IMR-90 (cell line): ENCODE measurements at regions not wholly inside any gene's neighbourhood (a gene's known extent, or its start where the extent isn't known, plus 50 kb on each side); places are given as distances from the start of the nearest gene placed in this dataset.

Source experiments
- ATAC-seq: fragments of 200-7000 bp; cut with Tn5 transposase; 2 replicates; pipeline ENCODE4 v1.9.1; 2020; ENCODE audit warnings: low read depth, mild to moderate bottlenecking, moderate library complexity
- BruUV-seq: library from RNA; stranded (reverse); fragments of 400-500 nt; replicated peaks from 2 replicates; lab custom pipeline; 2021; lab: Mats Ljungman, UMichigan
- CTCF ChIA-PET: fragments of 300-600 bp; formaldehyde crosslinking; extraction: SDS; loops from one replicate; lab custom pipeline; 2021; ENCODE audit warnings: antibody characterized with exemption; lab: Yijun Ruan, JAX
- POLR2A ChIA-PET: fragments of 300-600 bp; sonication (Branson Sonifier 250); formaldehyde crosslinking; loops from one replicate; lab custom pipeline; 2022; ENCODE audit warnings: antibody characterized with exemption; ENCODE audit not compliant: unreplicated experiment; lab: Charles Lee
- DNase-seq: peaks from one replicate; pipeline ENCODE4 v3.0.0; 2013
- H2AFZ ChIP-seq: replicated peaks from 2 replicates; pipeline ENCODE3; 2013; ENCODE audit warnings: low read length, mild to moderate bottlenecking; ENCODE audit not compliant: poor library complexity
- H2AK5ac ChIP-seq: 2 replicates; pipeline ENCODE4 v1.6.1; 2013; ENCODE audit warnings: low read depth, low read length, inconsistent platforms
- H2AK9ac ChIP-seq: replicated peaks from 2 replicates; pipeline ENCODE3; 2013; ENCODE audit warnings: mild to moderate bottlenecking, low read depth, low read length, moderate library complexity; ENCODE audit not compliant: poor library complexity
- H2BK120ac ChIP-seq: 2 replicates; pipeline ENCODE4 v1.6.1; 2013; ENCODE audit warnings: low read depth, low read length, inconsistent platforms
- H2BK15ac ChIP-seq: 3 replicates; pipeline ENCODE4 v1.6.1; 2013; ENCODE audit warnings: low read depth, low read length, inconsistent platforms
- H2BK20ac ChIP-seq: 2 replicates; pipeline ENCODE4 v1.6.1; 2013; ENCODE audit warnings: low read depth, mild to moderate bottlenecking, inconsistent platforms, low read length, moderate library complexity
- H2BK5ac ChIP-seq: 2 replicates; pipeline ENCODE4 v1.6.1; 2013; ENCODE audit warnings: mild to moderate bottlenecking, low read depth, low read length, inconsistent platforms; ENCODE audit not compliant: poor library complexity, severe bottlenecking
- H3K14ac ChIP-seq: replicated peaks from 2 replicates; pipeline ENCODE4 v1.6.1; 2013; ENCODE audit warnings: low read depth, low read length, inconsistent platforms
- H3K18ac ChIP-seq: 2 replicates; pipeline ENCODE4 v1.6.1; 2013; ENCODE audit warnings: low read depth, low read length, control low read depth
- H3K23ac ChIP-seq: 2 replicates; pipeline ENCODE4 v1.6.1; 2013; ENCODE audit warnings: low read depth, low read length, inconsistent platforms
- H3K27ac ChIP-seq: 2 replicates; pipeline ENCODE4 v1.5.1; 2013; ENCODE audit warnings: mild to moderate bottlenecking, control low read depth, low read length; ENCODE audit not compliant: insufficient read depth
- H3K27me3 ChIP-seq: 2 replicates; pipeline ENCODE4 v1.6.1; 2013; ENCODE audit warnings: low read length; ENCODE audit not compliant: control insufficient read depth, insufficient read depth
- H3K36me3 ChIP-seq: 2 replicates; pipeline ENCODE4 v1.6.1; 2013; ENCODE audit warnings: low read length, mixed read lengths; ENCODE audit not compliant: control insufficient read depth, insufficient read depth
- H3K4ac ChIP-seq: 2 replicates; pipeline ENCODE4 v1.6.1; 2013; ENCODE audit warnings: low read depth, low read length, inconsistent platforms
- H3K4me1 ChIP-seq: 2 replicates; pipeline ENCODE4 v1.6.1; 2013; ENCODE audit warnings: low read length, mixed read lengths; ENCODE audit not compliant: control insufficient read depth, insufficient read depth
- H3K4me2 ChIP-seq: 2 replicates; pipeline ENCODE4 v1.6.1; 2013; ENCODE audit warnings: low read depth, mild to moderate bottlenecking, control low read depth, low read length, moderate library complexity
- H3K4me3 ChIP-seq: 2 replicates; pipeline ENCODE4 v1.5.1; 2013; ENCODE audit warnings: low read depth, mild to moderate bottlenecking, control low read depth, low read length, moderate library complexity; ENCODE audit not compliant: insufficient read depth
- H3K56ac ChIP-seq: 2 replicates; pipeline ENCODE4 v1.6.1; 2013; ENCODE audit warnings: low read length, inconsistent platforms; ENCODE audit not compliant: insufficient read depth; ENCODE audit errors: extremely low read depth
- H3K79me1 ChIP-seq, 2 experiments: 2 replicates each; pipeline ENCODE4 v1.6.1; 2013; ENCODE audit warnings: low read length in 2 of 2, inconsistent platforms in 1 of 2, low read depth in 1 of 2
- H3K9ac ChIP-seq: 2 replicates; pipeline ENCODE4 v1.6.1; 2013; ENCODE audit warnings: low read depth, low read length, control low read depth
- H3K9me1 ChIP-seq: 2 replicates; pipeline ENCODE4 v1.6.1; 2013; ENCODE audit warnings: low read length, inconsistent platforms; ENCODE audit not compliant: insufficient read depth
- H3K9me3 ChIP-seq: 2 replicates; pipeline ENCODE4 v1.6.1; 2013; ENCODE audit warnings: low read length; ENCODE audit not compliant: control insufficient read depth, insufficient read depth
- H4K20me1 ChIP-seq: 2 replicates; pipeline ENCODE4 v1.6.1; 2013; ENCODE audit warnings: low read length, inconsistent platforms; ENCODE audit not compliant: insufficient read depth
- H4K5ac ChIP-seq: 2 replicates; pipeline ENCODE4 v1.6.1; 2013; ENCODE audit warnings: mild to moderate bottlenecking, low read depth, low read length, control low read depth
- H4K8ac ChIP-seq, 2 experiments: 2 replicates each; pipeline ENCODE4 v1.6.1; 2013; ENCODE audit warnings: low read depth in 2 of 2, low read length in 2 of 2, control low read depth in 1 of 2, inconsistent platforms in 1 of 2
- H4K91ac ChIP-seq: 2 replicates; pipeline ENCODE4 v1.6.1; 2013; ENCODE audit warnings: low read depth, low read length, inconsistent platforms; ENCODE audit not compliant: insufficient read depth
- BHLHE40 ChIP-seq: fragments of 150-350 bp; IDR thresholded peaks from 2 replicates; pipeline ENCODE4 v1.6.1; 2016; ENCODE audit warnings: mild to moderate bottlenecking, low read depth, low read length
- CEBPB ChIP-seq: IDR thresholded peaks from 2 replicates; pipeline ENCODE4 v1.6.1; 2012; ENCODE audit warnings: low read depth, low read length, improper control_type of control experiment
- CHD1 ChIP-seq: IDR thresholded peaks from 2 replicates; pipeline ENCODE4 v1.6.1; 2012; ENCODE audit warnings: low read depth, low read length, improper control_type of control experiment
- MAFK ChIP-seq: IDR thresholded peaks from 2 replicates; pipeline ENCODE4 v1.6.1; 2012; ENCODE audit warnings: low read depth, low read length, improper control_type of control experiment
- MXI1 ChIP-seq: IDR thresholded peaks from 2 replicates; pipeline ENCODE4 v1.6.1; 2012; ENCODE audit warnings: low read depth, mild to moderate bottlenecking, low read length, moderate library complexity, borderline replicate concordance
- NFE2L2 ChIP-seq: fragments of 150-350 bp; IDR thresholded peaks from 2 replicates; pipeline ENCODE4 v1.6.1; 2016; ENCODE audit warnings: low read depth, mild to moderate bottlenecking, low read length
- POLR2A ChIP-seq: IDR thresholded peaks from 2 replicates; pipeline ENCODE4 v1.6.1; 2012; ENCODE audit warnings: mild to moderate bottlenecking, low read depth, low read length
- RCOR1 ChIP-seq: IDR thresholded peaks from 2 replicates; pipeline ENCODE4 v1.6.1; 2012; ENCODE audit warnings: mild to moderate bottlenecking, low read length, improper control_type of control experiment; ENCODE audit not compliant: insufficient replicate concordance
- RFX5 ChIP-seq: IDR thresholded peaks from 2 replicates; pipeline ENCODE4 v1.8.0; 2012; ENCODE audit warnings: low read depth, mild to moderate bottlenecking, low read length, moderate library complexity
- SMC3 ChIP-seq: fragments of 150-350 bp; IDR thresholded peaks from 2 replicates; pipeline ENCODE4 v1.6.1; 2016; ENCODE audit warnings: low read depth, mild to moderate bottlenecking, antibody characterized with exemption, low read length, moderate library complexity
- WGBS, 2 experiments: methylation state at CpG; one replicate each; pipeline versions ENCODE4 v1.1.5 to v1.1.7; 2013; ENCODE audit warnings: missing lambda C conversion rate in 2 of 2; ENCODE audit not compliant: insufficient read length in 1 of 2; ENCODE audit errors: extremely low coverage in 2 of 2; 5-methylcytosine and 5-hydroxymethylcytosine counted together
- dilution Hi-C: fragments of 300-500 bp; cut with HindIII; formaldehyde crosslinking; loops from one replicate; pipeline ENCODE4 v1.14.3; 2018; ENCODE audit warnings: low sequenced_read_pairs; ENCODE audit not compliant: unreplicated experiment
- in situ Hi-C: fragments of 300-500 bp; cut with MboI; formaldehyde crosslinking; loops from 3 replicates; pipeline ENCODE4 v1.14.3; 2019; ENCODE audit warnings: low sequenced_read_pairs, inconsistent platforms, mixed read lengths
- intact Hi-C: fragments of 100-400 bp; cut with micrococcal nuclease; formaldehyde crosslinking; loops from 2 replicates; pipeline ENCODE4 v1.10.0; 2022
- TF ChIP-seq, protein P1 (sequence below): conservative IDR thresholded peaks from 2 replicates; pipeline ENCODE4 v1.5.1; 2012; ENCODE audit warnings: mild to moderate bottlenecking, low read depth, low read length, improper control_type of control experiment

DNA sequence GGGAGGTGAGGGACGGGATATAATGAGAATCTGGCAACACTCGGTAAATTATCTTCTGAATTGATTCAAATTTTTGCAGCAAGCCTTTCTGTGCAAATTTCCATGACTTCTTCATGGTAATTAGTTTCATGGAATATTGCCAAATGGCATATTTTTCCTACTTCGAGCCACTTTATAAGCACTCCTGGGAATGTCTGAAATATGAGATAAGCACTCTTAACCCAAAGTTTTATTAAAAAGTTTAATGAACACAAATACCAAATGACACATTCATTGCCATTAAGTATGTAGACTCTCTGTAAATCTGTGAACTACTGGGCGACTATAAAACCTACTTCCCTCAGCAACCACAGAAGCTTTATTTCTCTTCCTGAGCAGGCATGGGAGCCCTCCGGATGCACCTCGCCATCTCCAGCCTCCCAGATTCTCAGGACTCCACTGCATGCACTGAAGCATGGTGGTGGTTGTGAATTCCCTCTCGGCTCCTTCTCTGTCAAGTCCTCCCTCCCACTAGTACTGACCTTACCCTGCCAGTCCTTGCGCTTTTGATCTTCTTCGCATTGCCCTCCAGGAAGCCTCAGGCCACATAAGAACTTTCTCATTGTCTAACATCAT lies 154.4 kb upstream of the RPL34 start:
- Histone ChIP-seq H3K27ac (no peak overlapping the region), H3K14ac (no peak overlapping the region), H3K4ac (no peak overlapping the region), H2BK5ac (no peak overlapping the region), H2AK5ac (no peak overlapping the region), H3K36me3 (no peaks in the 10 kb centered on the region), H3K56ac (no peak overlapping the region), H3K9me3 (no peaks in the 10 kb centered on the region), H3K4me3 (no peak overlapping the region), H2BK15ac (no peak overlapping the region; the same call in 2 of the 3 replicates), H3K79me1 (no peaks in the 10 kb centered on the region), H3K27me3 (no peaks in the 10 kb centered on the region; the same call in none of the 2 replicates), H2AK9ac (no peak overlapping the region), H3K18ac (peak overlapping the region; percentile 75), H4K5ac (peak overlapping the region; percentile 72; the same call in 1 of the 2 replicates), H4K20me1 (no peaks in the 10 kb centered on the region), H3K4me1 (peaks cover 7% of the 10 kb centered on the region), H3K9ac (no peak overlapping the region), H2BK120ac (no peak overlapping the region), H3K23ac (no peak overlapping the region), H4K91ac (no peak overlapping the region), H4K8ac (no peak overlapping the region), H3K9me1 (no peaks in the 10 kb centered on the region), H3K4me2 (no peak overlapping the region), H2AFZ (no peak overlapping the region), H2BK20ac (no peak overlapping the region)
- in situ Hi-C loops (no loop called here), dilution Hi-C loops (no loop called here), intact Hi-C loops (loop anchor here (5.0 kb wide), 1 partner anchor 1054 kb away; no protein-coding TSS in a partner anchor)
- no TSS peak for BruUV-seq
- WGBS, 2 experiments = 100% methylated on average over 2 of the region's 9 CpGs; no CpG with 5 or more reads in 1 of the 2 experiments
- POLR2A ChIA-PET = no interaction called here
- DNase-seq = no peak
- CTCF ChIA-PET = no interaction called here
- ATAC-seq = no peak
- no peak for TF ChIP-seq RCOR1
- no peak for TF ChIP-seq SMC3
- TF ChIP-seq, protein P1, sequence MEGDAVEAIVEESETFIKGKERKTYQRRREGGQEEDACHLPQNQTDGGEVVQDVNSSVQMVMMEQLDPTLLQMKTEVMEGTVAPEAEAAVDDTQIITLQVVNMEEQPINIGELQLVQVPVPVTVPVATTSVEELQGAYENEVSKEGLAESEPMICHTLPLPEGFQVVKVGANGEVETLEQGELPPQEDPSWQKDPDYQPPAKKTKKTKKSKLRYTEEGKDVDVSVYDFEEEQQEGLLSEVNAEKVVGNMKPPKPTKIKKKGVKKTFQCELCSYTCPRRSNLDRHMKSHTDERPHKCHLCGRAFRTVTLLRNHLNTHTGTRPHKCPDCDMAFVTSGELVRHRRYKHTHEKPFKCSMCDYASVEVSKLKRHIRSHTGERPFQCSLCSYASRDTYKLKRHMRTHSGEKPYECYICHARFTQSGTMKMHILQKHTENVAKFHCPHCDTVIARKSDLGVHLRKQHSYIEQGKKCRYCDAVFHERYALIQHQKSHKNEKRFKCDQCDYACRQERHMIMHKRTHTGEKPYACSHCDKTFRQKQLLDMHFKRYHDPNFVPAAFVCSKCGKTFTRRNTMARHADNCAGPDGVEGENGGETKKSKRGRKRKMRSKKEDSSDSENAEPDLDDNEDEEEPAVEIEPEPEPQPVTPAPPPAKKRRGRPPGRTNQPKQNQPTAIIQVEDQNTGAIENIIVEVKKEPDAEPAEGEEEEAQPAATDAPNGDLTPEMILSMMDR = no peak
- no peak for TF ChIP-seq MAFK
- no peak for TF ChIP-seq CHD1
- TF ChIP-seq MXI1 = no peak
- TF ChIP-seq NFE2L2 = no peak
- no peak for TF ChIP-seq POLR2A
- no peak for TF ChIP-seq RFX5
- no peak for TF ChIP-seq BHLHE40
- TF ChIP-seq CEBPB = no peak
